HG02938 (cell line): ENCODE measurements at regions not wholly inside any gene's neighbourhood (a gene's known extent, or its start where the extent isn't known, plus 50 kb on each side); places are given as distances from the start of the nearest gene placed in this dataset.

Experiments used
- ATAC-seq: cut with Tn5 transposase; IDR thresholded peaks from one replicate; pipeline ENCODE4 v1.9.1; 2021; ENCODE audit warnings: mild to moderate bottlenecking, moderate library complexity; ENCODE audit not compliant: unreplicated experiment

- no peak for ATAC-seq
Observed at GRCh38 chr2:67651565-67651964, 254.4 kb downstream of the ETAA1 start.

DNA sequence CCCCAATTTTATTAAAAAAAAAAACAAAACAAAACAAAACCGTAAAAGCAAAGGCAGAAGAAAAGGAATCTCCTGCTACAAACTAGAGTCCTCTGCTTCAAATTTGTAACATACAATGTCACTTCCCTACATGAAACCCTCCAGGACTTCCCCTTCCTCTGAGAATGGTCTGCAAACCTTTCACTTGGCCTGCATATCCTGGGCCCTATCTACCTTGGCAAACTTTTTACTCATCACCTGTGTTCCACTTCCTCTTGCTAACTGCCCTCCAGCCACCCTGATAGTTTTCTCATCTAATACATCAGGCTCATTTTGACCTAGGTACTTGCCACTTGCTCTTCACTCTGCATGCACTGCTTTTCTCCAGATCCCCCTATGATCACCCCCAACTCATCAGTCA lies 255.5 kb downstream of the ETAA1 start:
- ATAC-seq, result no peak

- ATAC-seq, result no peak
Observed at GRCh38 chr2:67656875-67657274, 259.7 kb downstream of the ETAA1 start.

DNA sequence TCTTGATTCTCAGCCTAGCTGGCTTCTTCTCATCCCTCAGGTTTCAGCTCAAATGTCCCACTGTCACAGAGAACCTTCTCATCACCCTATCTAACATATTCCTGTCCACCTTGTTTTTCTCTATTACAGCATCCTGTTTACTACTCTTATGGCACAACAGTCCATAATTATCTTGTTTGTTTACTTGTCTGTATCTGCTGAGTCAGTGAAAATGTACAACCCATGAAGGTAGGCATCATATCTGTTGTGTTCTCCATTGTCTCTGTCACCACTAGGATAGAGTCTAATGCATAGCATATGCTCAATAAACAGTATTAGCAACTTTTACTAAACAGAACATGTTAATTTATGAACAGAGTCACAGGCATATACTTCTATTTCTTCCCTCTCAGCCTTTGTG lies 261.7 kb downstream of the ETAA1 start:
- no peak for ATAC-seq

DNA sequence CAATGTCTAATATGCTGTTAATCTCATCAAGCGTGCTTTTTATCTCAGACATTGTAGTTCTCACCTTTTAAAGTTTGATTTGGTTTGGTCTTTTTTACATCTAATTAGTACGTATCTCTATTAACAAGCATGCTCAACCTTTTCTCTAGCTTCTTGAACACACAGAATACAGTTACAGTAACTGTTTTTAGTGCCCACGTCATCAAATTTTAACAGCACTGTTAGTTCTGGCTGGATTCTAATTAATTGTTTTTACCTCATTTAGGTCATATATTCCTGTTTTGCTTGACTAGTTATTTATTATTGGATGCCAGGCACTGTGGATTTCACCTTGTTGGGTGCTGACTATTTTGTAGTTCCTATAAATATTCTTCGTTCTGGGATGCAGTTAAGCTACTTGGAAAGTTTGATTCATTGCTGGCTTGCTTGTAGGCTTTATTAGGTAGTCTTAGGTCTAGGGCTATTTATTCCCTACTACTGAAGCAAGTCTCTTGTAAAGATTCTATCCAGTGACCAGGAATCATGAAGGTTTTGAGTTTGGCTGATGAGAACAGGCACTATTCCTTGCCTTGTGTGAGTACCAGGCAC lies 263.0 kb downstream of the ETAA1 start:
- no peak for ATAC-seq

DNA sequence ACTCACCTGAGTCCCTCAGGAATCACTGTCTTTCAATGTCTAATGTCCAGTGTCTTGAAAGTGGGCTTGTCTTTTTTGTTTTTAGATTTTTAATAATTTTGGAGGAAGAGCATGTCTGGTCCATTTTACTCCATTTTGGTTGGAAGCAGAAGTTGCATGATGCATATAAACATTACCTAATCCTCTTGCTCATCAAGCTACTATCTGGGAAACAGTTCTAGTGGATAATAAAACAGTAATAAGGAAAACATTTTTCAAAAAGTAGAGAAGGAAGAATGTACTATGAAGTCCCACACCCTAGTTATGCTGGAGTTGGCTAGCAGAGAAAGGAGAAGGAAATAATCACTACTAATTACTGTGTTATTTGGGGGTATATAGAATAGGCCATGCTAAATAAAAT lies 263.7 kb downstream of the ETAA1 start:
- no peak for ATAC-seq

DNA sequence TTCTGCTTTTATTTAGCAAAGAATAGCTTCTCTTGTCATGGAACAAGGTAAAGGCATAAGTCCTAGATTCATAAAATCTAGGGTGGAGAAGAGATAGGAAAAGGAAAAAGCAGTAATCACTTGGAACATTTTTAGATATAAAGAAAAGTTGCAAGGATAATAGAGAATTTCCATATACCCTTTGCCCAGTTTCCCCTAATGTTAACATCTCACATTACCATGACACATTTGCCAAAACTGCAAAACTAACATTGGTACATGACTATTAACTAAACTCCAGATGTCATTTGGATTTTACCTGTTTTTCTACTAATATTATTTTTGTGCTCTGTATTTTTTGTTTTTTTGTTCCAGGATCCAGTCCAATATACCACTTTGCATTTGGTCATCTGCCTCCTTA lies 265.1 kb downstream of the ETAA1 start:
- ATAC-seq, result no peak

GRCh38 chr2:67663776-67664175 lies 266.6 kb downstream of the ETAA1 start:
- ATAC-seq, result no peak

GRCh38 chr2:67666386-67667053 lies 269.4 kb downstream of the ETAA1 start:
- no peak for ATAC-seq

DNA sequence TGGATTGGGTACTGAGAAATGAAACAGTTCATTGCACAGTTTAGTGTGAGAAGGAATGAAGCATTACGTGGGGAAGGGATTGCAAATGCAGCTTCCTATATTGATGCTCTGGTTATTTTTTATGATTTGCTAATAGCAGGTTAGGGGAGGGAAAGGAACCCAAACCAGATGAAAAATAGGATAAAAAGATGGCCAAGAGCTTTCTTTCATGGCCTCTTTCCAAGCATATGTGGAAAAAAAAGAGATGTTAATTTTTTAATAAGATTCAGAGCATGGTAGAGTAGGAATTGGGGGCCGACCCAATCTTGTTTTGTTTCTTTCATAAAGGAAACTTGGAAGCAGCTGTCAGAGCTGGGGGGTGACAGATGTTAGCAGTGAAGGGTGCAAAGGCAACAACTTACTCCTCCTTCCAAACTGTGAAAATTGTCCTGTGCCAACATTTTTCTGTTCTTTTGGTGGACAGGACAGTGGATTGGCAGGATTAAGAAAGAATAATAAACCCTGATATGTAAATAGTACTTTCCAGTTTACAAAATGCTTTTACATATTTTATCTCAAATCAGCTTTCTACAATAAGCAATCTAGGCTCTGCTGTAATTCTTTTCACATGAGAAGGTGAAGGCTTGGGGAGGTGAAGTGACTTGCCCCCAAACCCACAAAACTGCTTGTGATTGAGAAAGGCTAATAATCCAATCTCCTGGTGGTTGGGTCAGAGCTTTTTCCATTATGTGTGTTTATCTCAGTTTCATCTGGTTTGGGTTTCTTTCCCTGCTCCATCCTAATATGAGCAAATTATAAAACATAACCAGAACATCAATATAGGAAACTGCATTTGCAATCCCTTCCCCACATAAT lies 270.1 kb downstream of the ETAA1 start:
- no peak for ATAC-seq

GRCh38 chr2:67668538-67668937 lies 271.4 kb downstream of the ETAA1 start:
- no peak for ATAC-seq

DNA sequence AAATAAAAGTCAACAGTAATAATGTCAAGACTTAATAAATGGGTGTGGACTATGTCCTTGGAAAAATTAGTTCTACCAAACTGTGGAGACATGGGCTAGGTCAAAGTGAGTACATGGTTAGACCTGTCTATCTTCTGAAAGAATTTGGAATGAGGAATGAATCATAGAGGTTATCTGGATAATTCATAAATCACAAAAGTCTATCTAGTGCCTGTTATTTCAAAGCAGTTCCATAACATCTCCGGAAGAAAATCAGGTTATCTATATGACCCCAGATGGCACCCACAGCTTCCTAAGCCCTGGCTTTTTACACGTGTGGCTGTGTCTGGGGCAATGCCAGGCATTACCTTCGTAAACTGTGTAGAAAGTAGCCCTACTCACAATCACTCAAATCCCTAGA lies 272.0 kb downstream of the ETAA1 start:
- no peak for ATAC-seq

- no peak for ATAC-seq
Observed at GRCh38 chr2:67669766-67670165, 272.6 kb downstream of the ETAA1 start.

- no peak for ATAC-seq
Observed at GRCh38 chr2:67670747-67671183, 273.6 kb downstream of the ETAA1 start.

DNA sequence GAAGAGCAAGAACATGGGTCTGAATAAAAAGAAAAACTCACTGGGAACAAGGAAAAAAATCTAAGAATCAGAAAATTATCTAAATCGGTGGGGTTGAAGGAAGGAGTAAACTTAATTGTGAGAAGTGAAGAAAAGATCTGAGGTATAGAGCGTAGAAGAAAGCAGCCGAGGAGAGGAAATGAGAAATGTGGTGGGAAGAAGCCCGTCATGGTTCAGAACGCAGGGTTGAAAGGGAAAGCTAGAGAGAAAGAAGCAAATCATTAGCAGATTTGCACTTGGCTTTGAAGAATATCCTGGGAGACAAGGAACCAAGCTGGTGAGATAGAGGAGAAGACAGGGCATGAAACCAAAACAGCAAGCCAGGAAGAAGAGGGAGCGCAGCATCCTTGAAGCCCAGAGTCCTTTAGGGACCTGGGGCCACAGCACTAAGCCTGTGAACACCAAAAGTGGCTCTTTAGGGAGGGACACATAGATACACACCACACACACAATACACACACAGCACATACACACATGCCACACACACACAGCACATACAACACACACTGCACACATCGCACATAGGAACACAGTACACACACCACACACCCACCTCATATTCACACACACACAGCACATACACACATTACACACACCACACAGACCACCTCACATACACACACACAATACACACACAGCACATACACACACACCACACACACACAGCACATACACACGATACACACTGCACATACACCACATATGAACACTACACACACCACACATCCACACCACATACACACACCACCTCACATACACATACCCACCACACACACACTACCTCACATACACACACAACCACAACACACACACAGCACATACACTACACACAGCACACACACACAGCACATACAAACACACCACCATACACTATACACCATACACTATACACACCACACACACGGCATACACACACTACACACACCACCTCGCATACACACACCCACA lies 274.6 kb downstream of the ETAA1 start:
- ATAC-seq, result no peak

DNA sequence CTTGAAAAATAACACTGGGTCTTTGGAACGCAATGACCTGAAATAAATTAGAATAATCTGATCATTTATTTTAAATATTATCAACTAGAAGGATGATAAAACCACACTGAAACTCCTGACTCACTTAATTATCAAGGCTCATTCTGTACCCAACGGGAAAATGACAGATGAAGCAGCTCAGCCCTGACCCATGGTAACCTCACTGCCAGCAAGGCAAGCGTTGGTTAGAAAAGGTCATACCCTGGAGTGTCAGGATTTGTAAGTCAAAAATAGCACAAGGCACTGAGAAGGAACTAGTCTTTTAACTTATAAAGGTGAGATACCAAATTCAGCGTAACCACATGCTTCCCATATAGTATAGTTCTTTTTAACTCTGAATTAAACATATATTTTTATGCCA lies 277.5 kb downstream of the ETAA1 start:
- no peak for ATAC-seq

DNA sequence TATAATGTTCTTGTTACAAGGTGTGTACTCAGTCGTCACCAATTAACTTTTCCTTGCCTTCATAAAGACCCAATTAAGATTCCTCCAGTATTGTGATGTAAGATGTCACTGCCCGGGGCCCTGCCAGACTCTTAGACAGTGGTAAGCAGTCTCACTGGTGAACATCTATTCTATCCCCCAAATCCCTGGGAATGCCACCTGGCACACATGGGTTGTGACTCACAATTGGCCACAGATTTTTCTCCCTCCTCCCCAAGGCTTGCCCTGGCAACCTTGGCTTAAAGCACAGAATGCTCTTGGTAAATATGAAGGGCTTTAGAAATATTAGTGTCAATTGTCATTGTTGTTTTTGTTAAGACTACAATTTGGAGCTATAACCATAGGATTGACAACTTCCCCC lies 287.9 kb downstream of the ETAA1 start:
- ATAC-seq, result no peak

DNA sequence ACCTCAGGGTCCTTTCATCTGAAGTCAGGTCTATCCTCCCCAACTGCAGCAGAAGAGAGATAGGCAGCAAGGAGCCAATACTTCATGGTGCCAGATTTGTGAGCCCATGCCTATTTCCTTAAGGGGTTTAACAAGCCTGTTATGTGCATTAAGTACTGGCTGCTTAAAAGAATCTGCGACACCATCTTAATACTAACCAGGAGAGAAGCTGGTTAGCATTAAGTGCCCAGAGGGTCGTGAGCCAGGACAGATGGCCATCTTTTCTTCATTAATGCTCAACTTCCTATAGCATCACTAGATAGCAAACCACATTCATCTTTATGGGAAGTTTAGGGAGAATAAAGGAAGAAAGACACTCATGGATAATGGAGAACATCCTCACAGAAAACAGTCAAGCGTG lies 289.1 kb downstream of the ETAA1 start:
- no peak for ATAC-seq

DNA sequence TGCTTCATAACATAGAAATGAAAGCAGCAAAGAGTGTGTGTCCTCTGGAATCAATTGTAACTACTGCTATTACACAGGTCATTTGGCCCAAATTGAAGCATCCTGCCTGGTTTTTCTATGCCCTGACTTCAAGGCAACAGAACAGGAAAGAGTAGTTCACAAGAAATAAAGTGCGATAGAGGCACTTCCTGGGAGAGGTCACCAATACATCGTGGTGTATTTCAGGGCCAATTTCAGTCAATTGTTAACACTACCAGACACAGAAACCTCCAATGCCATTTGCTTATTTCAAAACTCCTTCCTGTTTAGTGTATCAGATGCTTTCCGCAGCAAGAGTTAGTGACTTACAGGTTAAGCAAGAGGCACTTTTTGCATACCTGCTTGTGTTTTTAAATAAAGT lies 292.1 kb downstream of the ETAA1 start:
- no peak for ATAC-seq

DNA sequence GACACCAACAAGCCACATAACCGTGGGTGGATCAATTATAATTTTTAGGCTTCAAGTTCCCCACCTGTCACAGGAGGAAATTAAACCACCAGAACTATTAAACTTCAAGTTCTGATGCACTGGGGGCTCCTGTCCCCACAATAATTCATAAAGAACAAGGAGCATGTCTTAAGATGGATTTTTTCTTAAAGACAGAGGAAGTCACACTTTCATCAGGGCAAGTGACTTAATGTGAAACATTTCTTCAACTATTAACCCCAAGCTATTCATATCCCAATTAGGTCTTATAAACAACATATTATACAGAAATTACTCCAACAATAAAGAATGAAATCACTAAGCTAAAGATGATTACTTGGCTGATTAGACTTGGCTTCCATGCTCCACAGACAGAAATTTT lies 292.5 kb downstream of the ETAA1 start:
- ATAC-seq, result no peak

DNA sequence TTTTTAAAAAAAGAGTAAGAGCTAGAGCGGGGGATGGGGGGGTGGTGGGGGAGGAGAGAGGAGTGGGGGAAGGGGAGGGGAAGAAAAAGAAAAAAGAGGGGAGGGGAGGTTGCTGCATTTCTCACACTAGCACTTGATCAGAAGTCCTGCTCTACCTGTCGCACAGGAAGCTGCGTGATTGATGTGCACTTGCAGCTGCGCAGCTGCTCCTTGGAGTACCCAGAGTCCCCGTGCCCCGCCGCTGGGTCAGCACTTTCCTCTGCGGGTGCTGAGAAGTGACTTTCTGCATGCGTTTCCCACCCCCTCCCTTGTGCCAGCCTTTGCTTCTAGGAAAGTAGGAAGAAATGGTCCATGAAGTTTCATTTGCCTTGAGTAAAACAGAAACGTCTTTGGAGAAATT lies 297.3 kb downstream of the ETAA1 start:
- ATAC-seq, result no peak
